NCI-H2081 (cell line): ENCODE measurements at regions not wholly inside any gene's neighbourhood (a gene's known extent, or its start where the extent isn't known, plus 50 kb on each side); places are given as distances from the start of the nearest gene placed in this dataset.
"Not testable (repeated sequence)": the region's sequence is repeated elsewhere in the genome, so short reads cannot be mapped to it uniquely, and the experiment has no call there.

ENCODE experiments used
- DNase-seq, 2 experiments: peaks; one replicate each; lab custom pipeline; 2025; lab: John Stamatoyannopoulos, UW

DNA sequence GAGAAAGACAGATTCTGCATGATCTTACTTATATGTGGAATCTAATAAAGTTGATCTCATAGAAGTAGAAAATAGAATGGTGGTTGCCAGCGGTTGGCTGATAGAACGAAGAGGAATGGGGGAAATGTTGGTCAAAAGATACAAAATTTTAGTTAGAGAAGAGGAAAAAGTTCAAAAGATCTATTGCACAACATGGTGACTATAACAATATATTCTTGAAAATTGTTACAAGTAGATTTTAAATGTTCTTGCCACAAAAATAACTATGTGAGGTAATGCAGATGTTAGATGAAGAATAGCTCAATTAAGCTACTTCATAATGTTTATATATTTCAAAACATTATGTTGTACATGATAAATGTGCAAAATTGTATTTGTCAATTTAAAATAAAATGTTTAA is 112.3 kb upstream of the SMIM30 start:
- DNase-seq: no peak

- peak; percentile 33 to 85 for DNase-seq
Measured at GRCh38 chr7:113217314-113217713, 99.0 kb upstream of the SMIM30 start.

DNA sequence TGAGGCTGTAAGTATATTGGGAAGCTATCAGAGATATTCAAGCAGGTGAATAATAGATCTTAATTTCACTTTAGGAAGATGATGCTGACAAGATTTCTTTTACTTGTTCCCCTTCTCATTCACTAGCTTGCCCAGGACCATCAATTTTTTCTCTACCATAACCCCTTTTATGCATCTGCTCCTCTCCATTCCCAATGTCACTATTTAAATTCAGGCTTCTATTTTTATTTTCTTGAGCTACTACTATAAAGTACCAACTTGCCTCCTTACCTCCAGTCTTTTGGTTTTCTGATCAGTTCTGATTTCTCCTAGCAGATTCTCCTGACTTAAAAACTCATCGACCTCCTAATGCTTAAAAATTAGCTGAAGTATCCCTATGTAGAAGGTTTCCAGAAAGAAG is 97.7 kb upstream of the SMIM30 start:
- no peak for DNase-seq

GRCh38 chr7:113209449-113210203 is 91.3 kb upstream of the SMIM30 start:
- DNase-seq: no peak

DNA sequence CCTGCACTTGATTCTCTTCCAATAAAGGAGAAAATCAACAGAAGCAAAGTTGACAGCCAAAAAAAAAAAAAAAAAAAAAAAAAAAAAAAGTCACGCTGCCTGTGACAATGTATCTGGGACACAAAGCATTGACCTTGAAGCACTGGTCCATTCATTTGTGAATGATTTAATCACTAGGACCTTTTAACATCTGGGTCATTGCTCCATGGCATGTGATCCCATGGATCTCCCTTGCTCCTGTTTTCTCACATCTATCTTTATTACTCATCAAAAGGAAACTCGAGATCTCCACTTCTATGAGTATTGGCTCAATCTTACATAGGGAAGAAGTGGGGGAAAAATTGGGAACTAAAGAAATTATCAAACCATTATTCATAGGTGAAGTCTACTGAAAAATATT is 89.6 kb upstream of the SMIM30 start:
- DNase-seq: no peak

DNA sequence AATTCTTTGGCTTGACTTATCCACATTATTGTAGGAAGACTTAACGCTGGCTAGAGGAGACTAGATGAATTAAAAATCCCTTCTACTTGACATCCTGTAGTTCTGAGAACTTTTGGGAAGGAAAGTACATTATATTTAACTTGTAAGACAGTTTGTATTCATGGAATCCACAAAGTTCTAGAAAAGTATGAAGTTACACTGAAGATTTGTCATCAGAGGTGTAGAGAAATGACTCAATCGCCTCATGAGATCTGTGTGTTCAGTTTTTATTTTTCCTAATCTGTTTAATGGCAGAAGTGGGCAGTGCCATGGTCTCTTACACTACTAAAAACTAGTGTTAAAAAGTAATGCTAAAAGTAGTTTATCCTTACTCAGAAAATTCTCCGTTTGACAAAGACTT is 89.1 kb upstream of the SMIM30 start:
- no peak for DNase-seq

- DNase-seq: no peak
Measured at GRCh38 chr7:113204415-113204814, 86.1 kb upstream of the SMIM30 start.

DNA sequence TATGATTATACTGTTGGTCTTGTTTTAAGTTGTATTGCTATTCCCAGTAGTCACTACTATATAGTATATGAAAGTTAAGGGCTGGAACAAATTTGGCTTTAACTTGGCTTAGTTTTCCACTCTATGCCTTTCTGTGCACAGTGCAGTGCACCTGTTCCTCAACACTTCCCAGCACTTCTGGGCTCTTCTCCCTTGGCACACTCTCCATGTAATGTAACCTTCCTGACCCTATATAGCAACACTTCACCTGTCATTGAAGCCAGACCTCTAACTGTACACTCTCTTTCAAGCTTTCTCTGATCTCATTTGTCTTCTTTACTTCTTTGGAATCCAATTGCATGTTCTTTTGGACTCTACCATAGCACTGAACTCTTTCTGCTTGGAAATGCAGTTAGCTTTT is 83.9 kb upstream of the SMIM30 start:
- no peak for DNase-seq

- no peak for DNase-seq
Measured at GRCh38 chr7:113200281-113200680, 81.9 kb upstream of the SMIM30 start.

GRCh38 chr7:113199841-113200240 is 81.5 kb upstream of the SMIM30 start:
- DNase-seq: no peak

- no peak for DNase-seq
Measured at GRCh38 chr7:113199136-113199535, 80.8 kb upstream of the SMIM30 start.

DNA sequence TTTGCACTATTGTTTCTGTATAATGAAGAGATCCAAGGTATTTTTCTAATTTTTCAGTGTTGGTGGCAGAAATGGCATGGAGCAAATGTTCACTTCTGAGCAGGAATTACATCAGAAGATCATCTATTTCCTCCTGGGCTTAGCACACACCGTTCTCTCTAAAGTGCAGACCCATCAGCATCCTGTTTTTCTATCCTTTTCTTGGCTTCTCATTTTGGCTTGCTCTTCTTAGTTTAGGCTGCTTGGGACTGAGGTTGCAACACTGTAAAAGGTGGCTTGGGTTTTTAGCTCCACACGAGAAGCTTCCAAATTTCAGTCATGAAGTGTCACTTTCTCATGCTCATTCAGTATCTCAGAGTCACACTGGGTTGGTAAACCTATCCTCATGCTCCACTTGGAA is 79.9 kb upstream of the SMIM30 start:
- DNase-seq: no peak

GRCh38 chr7:113197274-113197673 is 78.9 kb upstream of the SMIM30 start:
- DNase-seq: no peak

GRCh38 chr7:113188396-113188795 is 70.0 kb upstream of the SMIM30 start:
- no peak for DNase-seq

GRCh38 chr7:113179313-113179712 is 61.0 kb upstream of the SMIM30 start:
- DNase-seq: no peak

GRCh38 chr7:113176836-113177235 is 58.5 kb upstream of the SMIM30 start:
- peak in 1 of 2 experiments; percentile 65 for DNase-seq

GRCh38 chr7:113176180-113176579 is 57.8 kb upstream of the SMIM30 start:
- not testable (repeated sequence) for DNase-seq

DNA sequence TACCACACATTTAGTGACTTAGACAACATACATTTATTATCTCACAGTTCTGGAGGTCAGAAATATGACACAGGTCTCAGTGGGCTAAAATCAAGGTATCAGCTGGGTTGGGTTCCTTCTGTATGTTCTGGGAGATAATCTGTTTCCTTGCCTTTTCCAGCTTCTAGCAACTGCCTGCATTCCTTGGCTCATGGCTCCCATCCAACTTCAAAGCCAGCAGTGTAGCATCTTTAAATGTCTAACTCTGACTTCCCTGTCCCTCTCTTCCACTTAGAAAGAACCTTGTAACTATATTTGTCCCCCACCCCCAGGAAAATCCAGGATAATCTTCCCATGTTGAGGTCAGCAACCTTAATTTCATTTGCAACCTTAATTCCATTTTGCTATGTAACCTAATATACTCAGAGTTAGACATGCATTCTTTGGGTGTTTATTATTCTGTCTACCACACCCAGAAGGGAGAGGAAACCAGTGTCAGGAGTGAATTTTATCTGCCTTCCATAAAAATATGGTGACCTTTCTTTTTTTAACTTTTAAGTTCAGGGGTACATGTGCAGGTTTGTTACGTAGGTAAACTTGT is 57.3 kb upstream of the SMIM30 start:
- DNase-seq: no peak

- no peak for DNase-seq
Measured at GRCh38 chr7:113172726-113173125, 54.4 kb upstream of the SMIM30 start.

DNA sequence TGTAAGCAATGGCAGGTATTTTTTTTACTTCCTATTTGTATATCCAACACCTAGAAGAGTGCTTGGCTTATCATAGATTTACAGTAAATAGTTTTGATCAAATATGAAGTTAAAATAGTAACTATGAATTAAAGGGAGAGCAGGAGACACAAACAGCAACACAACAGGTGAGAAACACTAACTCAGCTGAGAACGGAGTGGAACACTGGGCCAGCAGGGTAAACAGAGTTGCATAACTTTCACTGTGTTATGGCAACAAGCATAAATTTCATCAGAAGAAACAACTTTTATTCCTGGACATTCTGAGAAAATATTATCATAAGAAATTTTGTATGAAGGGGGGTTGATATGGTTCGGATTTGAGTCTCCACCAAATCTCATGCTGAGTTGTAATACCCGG is 52.2 kb upstream of the SMIM30 start:
- no peak for DNase-seq
